Peyer's patch (tissue), 4 donors: ENCODE measurements at regions not wholly inside any gene's neighbourhood (a gene's known extent, or its start where the extent isn't known, plus 50 kb on each side); places are given as distances from the start of the nearest gene placed in this dataset.

Experiments used
- POLR2A ChIP-seq, 2 donors: fragments of 450-650 bp; IDR thresholded peaks; one replicate each; pipeline ENCODE4 v1.5.1; 2017; ENCODE audit warnings: antibody characterized with exemption in 2 of 2, mild to moderate bottlenecking in 2 of 2, moderate library complexity in 2 of 2
- TF ChIP-seq, protein P1 (sequence below), 6 experiments: fragments of 450-650 bp in 4 of 6; fragments of 200-600 bp in 2 of 6; sonication (generic) in 1 of 6; IDR thresholded peaks; one replicate each; pipeline ENCODE4 v1.5.1; 2017 to 2019; ENCODE audit warnings: antibody characterized with exemption in 6 of 6, mild to moderate bottlenecking in 3 of 6, moderate library complexity in 1 of 6

DNA sequence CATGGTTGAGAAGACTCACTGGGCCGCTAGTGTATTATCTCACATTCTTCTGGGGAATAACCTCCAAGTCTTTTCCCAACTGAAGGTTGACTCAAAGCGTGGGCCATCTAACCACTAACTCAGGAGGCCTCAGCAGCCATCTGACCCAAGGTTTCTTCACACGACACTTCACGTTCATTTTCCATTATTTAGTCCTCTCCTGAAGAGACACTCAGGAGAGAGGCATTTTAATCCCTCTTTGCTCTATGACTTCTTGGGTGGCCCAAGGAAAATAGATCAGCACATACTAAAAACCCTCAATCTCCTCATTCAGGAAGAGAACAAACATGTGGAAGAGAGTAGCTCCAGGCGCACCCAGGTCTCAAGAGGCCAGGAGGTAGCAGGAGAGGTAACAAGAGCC lies 252.8 kb upstream of the FOXF1 start:
- TF ChIP-seq, protein P1, sequence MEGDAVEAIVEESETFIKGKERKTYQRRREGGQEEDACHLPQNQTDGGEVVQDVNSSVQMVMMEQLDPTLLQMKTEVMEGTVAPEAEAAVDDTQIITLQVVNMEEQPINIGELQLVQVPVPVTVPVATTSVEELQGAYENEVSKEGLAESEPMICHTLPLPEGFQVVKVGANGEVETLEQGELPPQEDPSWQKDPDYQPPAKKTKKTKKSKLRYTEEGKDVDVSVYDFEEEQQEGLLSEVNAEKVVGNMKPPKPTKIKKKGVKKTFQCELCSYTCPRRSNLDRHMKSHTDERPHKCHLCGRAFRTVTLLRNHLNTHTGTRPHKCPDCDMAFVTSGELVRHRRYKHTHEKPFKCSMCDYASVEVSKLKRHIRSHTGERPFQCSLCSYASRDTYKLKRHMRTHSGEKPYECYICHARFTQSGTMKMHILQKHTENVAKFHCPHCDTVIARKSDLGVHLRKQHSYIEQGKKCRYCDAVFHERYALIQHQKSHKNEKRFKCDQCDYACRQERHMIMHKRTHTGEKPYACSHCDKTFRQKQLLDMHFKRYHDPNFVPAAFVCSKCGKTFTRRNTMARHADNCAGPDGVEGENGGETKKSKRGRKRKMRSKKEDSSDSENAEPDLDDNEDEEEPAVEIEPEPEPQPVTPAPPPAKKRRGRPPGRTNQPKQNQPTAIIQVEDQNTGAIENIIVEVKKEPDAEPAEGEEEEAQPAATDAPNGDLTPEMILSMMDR (IDR thresholded peaks at IDR 0.05), result no peak
- no peak for TF ChIP-seq POLR2A (IDR thresholded peaks at IDR 0.05)
